ENCODE measurements at regions not wholly inside any gene's neighbourhood (a gene's known extent, or its start where the extent isn't known, plus 50 kb on each side); places are given as distances from the start of the nearest gene placed in this dataset.

DNA sequence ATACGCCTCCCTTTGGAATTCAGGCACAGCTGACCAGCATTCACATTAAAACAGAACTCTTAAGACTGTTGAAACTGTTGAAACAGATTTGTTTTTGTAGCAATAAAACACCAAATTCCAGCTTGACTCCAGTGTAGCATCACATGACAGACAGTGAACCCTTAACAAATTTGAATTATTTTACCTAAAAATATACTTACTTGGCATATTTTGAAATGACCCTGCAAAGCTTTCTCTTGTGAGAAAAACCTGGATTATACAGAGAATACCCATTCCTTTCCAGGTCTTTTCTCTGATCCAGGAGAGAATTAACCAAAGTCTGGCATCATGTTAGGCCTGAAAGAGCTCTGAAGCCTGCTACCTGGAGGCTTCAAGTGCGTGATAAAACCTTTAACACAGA is 410.3 kb downstream of the FOXG1 start:
- TF ChIP-seq, protein P1, sequence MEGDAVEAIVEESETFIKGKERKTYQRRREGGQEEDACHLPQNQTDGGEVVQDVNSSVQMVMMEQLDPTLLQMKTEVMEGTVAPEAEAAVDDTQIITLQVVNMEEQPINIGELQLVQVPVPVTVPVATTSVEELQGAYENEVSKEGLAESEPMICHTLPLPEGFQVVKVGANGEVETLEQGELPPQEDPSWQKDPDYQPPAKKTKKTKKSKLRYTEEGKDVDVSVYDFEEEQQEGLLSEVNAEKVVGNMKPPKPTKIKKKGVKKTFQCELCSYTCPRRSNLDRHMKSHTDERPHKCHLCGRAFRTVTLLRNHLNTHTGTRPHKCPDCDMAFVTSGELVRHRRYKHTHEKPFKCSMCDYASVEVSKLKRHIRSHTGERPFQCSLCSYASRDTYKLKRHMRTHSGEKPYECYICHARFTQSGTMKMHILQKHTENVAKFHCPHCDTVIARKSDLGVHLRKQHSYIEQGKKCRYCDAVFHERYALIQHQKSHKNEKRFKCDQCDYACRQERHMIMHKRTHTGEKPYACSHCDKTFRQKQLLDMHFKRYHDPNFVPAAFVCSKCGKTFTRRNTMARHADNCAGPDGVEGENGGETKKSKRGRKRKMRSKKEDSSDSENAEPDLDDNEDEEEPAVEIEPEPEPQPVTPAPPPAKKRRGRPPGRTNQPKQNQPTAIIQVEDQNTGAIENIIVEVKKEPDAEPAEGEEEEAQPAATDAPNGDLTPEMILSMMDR (conservative IDR thresholded peaks at IDR 0.05 in 1 of 2, IDR thresholded peaks at IDR 0.05 in 1 of 2; ENCODE audit: extremely low read depth in 1 of 2, insufficient read depth in 1 of 2, low read depth in 1 of 2, low read length in 2 of 2): no peak
- no peak for TF ChIP-seq EZH2 (IDR thresholded peaks at IDR 0.05; ENCODE audit: borderline replicate concordance, low read length)
